IMR-90 (cell line): ENCODE measurements at regions not wholly inside any gene's neighbourhood (a gene's known extent, or its start where the extent isn't known, plus 50 kb on each side); places are given as distances from the start of the nearest gene placed in this dataset.

ENCODE experiments used
- ATAC-seq: fragments of 200-7000 bp; cut with Tn5 transposase; 2 replicates; pipeline ENCODE4 v1.9.1; 2020; ENCODE audit warnings: low read depth, mild to moderate bottlenecking, moderate library complexity
- BruUV-seq: library from RNA; stranded (reverse); fragments of 400-500 nt; replicated peaks from 2 replicates; lab custom pipeline; 2021; lab: Mats Ljungman, UMichigan
- CTCF ChIA-PET: fragments of 300-600 bp; formaldehyde crosslinking; extraction: SDS; loops from one replicate; lab custom pipeline; 2021; ENCODE audit warnings: antibody characterized with exemption; lab: Yijun Ruan, JAX
- POLR2A ChIA-PET: fragments of 300-600 bp; sonication (Branson Sonifier 250); formaldehyde crosslinking; loops from one replicate; lab custom pipeline; 2022; ENCODE audit warnings: antibody characterized with exemption; ENCODE audit not compliant: unreplicated experiment; lab: Charles Lee
- DNase-seq: peaks from one replicate; pipeline ENCODE4 v3.0.0; 2013
- H2AFZ ChIP-seq: replicated peaks from 2 replicates; pipeline ENCODE3; 2013; ENCODE audit warnings: low read length, mild to moderate bottlenecking; ENCODE audit not compliant: poor library complexity
- H2AK5ac ChIP-seq: 2 replicates; pipeline ENCODE4 v1.6.1; 2013; ENCODE audit warnings: low read depth, low read length, inconsistent platforms
- H2AK9ac ChIP-seq: replicated peaks from 2 replicates; pipeline ENCODE3; 2013; ENCODE audit warnings: mild to moderate bottlenecking, low read depth, low read length, moderate library complexity; ENCODE audit not compliant: poor library complexity
- H2BK120ac ChIP-seq: 2 replicates; pipeline ENCODE4 v1.6.1; 2013; ENCODE audit warnings: low read depth, low read length, inconsistent platforms
- H2BK15ac ChIP-seq: 3 replicates; pipeline ENCODE4 v1.6.1; 2013; ENCODE audit warnings: low read depth, low read length, inconsistent platforms
- H2BK20ac ChIP-seq: 2 replicates; pipeline ENCODE4 v1.6.1; 2013; ENCODE audit warnings: low read depth, mild to moderate bottlenecking, inconsistent platforms, low read length, moderate library complexity
- H2BK5ac ChIP-seq: 2 replicates; pipeline ENCODE4 v1.6.1; 2013; ENCODE audit warnings: mild to moderate bottlenecking, low read depth, low read length, inconsistent platforms; ENCODE audit not compliant: poor library complexity, severe bottlenecking
- H3K14ac ChIP-seq: replicated peaks from 2 replicates; pipeline ENCODE4 v1.6.1; 2013; ENCODE audit warnings: low read depth, low read length, inconsistent platforms
- H3K18ac ChIP-seq: 2 replicates; pipeline ENCODE4 v1.6.1; 2013; ENCODE audit warnings: low read depth, low read length, control low read depth
- H3K23ac ChIP-seq: 2 replicates; pipeline ENCODE4 v1.6.1; 2013; ENCODE audit warnings: low read depth, low read length, inconsistent platforms
- H3K27ac ChIP-seq: 2 replicates; pipeline ENCODE4 v1.5.1; 2013; ENCODE audit warnings: mild to moderate bottlenecking, control low read depth, low read length; ENCODE audit not compliant: insufficient read depth
- H3K27me3 ChIP-seq: 2 replicates; pipeline ENCODE4 v1.6.1; 2013; ENCODE audit warnings: low read length; ENCODE audit not compliant: control insufficient read depth, insufficient read depth
- H3K36me3 ChIP-seq: 2 replicates; pipeline ENCODE4 v1.6.1; 2013; ENCODE audit warnings: low read length, mixed read lengths; ENCODE audit not compliant: control insufficient read depth, insufficient read depth
- H3K4ac ChIP-seq: 2 replicates; pipeline ENCODE4 v1.6.1; 2013; ENCODE audit warnings: low read depth, low read length, inconsistent platforms
- H3K4me1 ChIP-seq: 2 replicates; pipeline ENCODE4 v1.6.1; 2013; ENCODE audit warnings: low read length, mixed read lengths; ENCODE audit not compliant: control insufficient read depth, insufficient read depth
- H3K4me2 ChIP-seq: 2 replicates; pipeline ENCODE4 v1.6.1; 2013; ENCODE audit warnings: low read depth, mild to moderate bottlenecking, control low read depth, low read length, moderate library complexity
- H3K4me3 ChIP-seq: 2 replicates; pipeline ENCODE4 v1.5.1; 2013; ENCODE audit warnings: low read depth, mild to moderate bottlenecking, control low read depth, low read length, moderate library complexity; ENCODE audit not compliant: insufficient read depth
- H3K56ac ChIP-seq: 2 replicates; pipeline ENCODE4 v1.6.1; 2013; ENCODE audit warnings: low read length, inconsistent platforms; ENCODE audit not compliant: insufficient read depth; ENCODE audit errors: extremely low read depth
- H3K79me1 ChIP-seq, 2 experiments: 2 replicates each; pipeline ENCODE4 v1.6.1; 2013; ENCODE audit warnings: low read length in 2 of 2, inconsistent platforms in 1 of 2, low read depth in 1 of 2
- H3K9ac ChIP-seq: 2 replicates; pipeline ENCODE4 v1.6.1; 2013; ENCODE audit warnings: low read depth, low read length, control low read depth
- H3K9me1 ChIP-seq: 2 replicates; pipeline ENCODE4 v1.6.1; 2013; ENCODE audit warnings: low read length, inconsistent platforms; ENCODE audit not compliant: insufficient read depth
- H3K9me3 ChIP-seq: 2 replicates; pipeline ENCODE4 v1.6.1; 2013; ENCODE audit warnings: low read length; ENCODE audit not compliant: control insufficient read depth, insufficient read depth
- H4K20me1 ChIP-seq: 2 replicates; pipeline ENCODE4 v1.6.1; 2013; ENCODE audit warnings: low read length, inconsistent platforms; ENCODE audit not compliant: insufficient read depth
- H4K5ac ChIP-seq: 2 replicates; pipeline ENCODE4 v1.6.1; 2013; ENCODE audit warnings: mild to moderate bottlenecking, low read depth, low read length, control low read depth
- H4K8ac ChIP-seq, 2 experiments: 2 replicates each; pipeline ENCODE4 v1.6.1; 2013; ENCODE audit warnings: low read depth in 2 of 2, low read length in 2 of 2, control low read depth in 1 of 2, inconsistent platforms in 1 of 2
- H4K91ac ChIP-seq: 2 replicates; pipeline ENCODE4 v1.6.1; 2013; ENCODE audit warnings: low read depth, low read length, inconsistent platforms; ENCODE audit not compliant: insufficient read depth
- BHLHE40 ChIP-seq: fragments of 150-350 bp; IDR thresholded peaks from 2 replicates; pipeline ENCODE4 v1.6.1; 2016; ENCODE audit warnings: mild to moderate bottlenecking, low read depth, low read length
- CEBPB ChIP-seq: IDR thresholded peaks from 2 replicates; pipeline ENCODE4 v1.6.1; 2012; ENCODE audit warnings: low read depth, low read length, improper control_type of control experiment
- CHD1 ChIP-seq: IDR thresholded peaks from 2 replicates; pipeline ENCODE4 v1.6.1; 2012; ENCODE audit warnings: low read depth, low read length, improper control_type of control experiment
- FOS ChIP-seq: fragments of 150-350 bp; IDR thresholded peaks from 2 replicates; pipeline ENCODE4 v1.6.1; 2016; ENCODE audit warnings: low read depth, low read length
- MXI1 ChIP-seq: IDR thresholded peaks from 2 replicates; pipeline ENCODE4 v1.6.1; 2012; ENCODE audit warnings: low read depth, mild to moderate bottlenecking, low read length, moderate library complexity, borderline replicate concordance
- NFE2L2 ChIP-seq: fragments of 150-350 bp; IDR thresholded peaks from 2 replicates; pipeline ENCODE4 v1.6.1; 2016; ENCODE audit warnings: low read depth, mild to moderate bottlenecking, low read length
- POLR2A ChIP-seq: IDR thresholded peaks from 2 replicates; pipeline ENCODE4 v1.6.1; 2012; ENCODE audit warnings: mild to moderate bottlenecking, low read depth, low read length
- RAD21 ChIP-seq: IDR thresholded peaks from 2 replicates; pipeline ENCODE4 v1.6.1; 2012; ENCODE audit warnings: low read length, improper control_type of control experiment
- RCOR1 ChIP-seq: IDR thresholded peaks from 2 replicates; pipeline ENCODE4 v1.6.1; 2012; ENCODE audit warnings: mild to moderate bottlenecking, low read length, improper control_type of control experiment; ENCODE audit not compliant: insufficient replicate concordance
- RFX5 ChIP-seq: IDR thresholded peaks from 2 replicates; pipeline ENCODE4 v1.8.0; 2012; ENCODE audit warnings: low read depth, mild to moderate bottlenecking, low read length, moderate library complexity
- SMC3 ChIP-seq: fragments of 150-350 bp; IDR thresholded peaks from 2 replicates; pipeline ENCODE4 v1.6.1; 2016; ENCODE audit warnings: low read depth, mild to moderate bottlenecking, antibody characterized with exemption, low read length, moderate library complexity
- WGBS, 2 experiments: methylation state at CpG; one replicate each; pipeline versions ENCODE4 v1.1.5 to v1.1.7; 2013; ENCODE audit warnings: missing lambda C conversion rate in 2 of 2; ENCODE audit not compliant: insufficient read length in 1 of 2; ENCODE audit errors: extremely low coverage in 2 of 2; 5-methylcytosine and 5-hydroxymethylcytosine counted together
- dilution Hi-C: fragments of 300-500 bp; cut with HindIII; formaldehyde crosslinking; loops from one replicate; pipeline ENCODE4 v1.14.3; 2018; ENCODE audit warnings: low sequenced_read_pairs; ENCODE audit not compliant: unreplicated experiment
- in situ Hi-C: fragments of 300-500 bp; cut with MboI; formaldehyde crosslinking; loops from 3 replicates; pipeline ENCODE4 v1.14.3; 2019; ENCODE audit warnings: low sequenced_read_pairs, inconsistent platforms, mixed read lengths
- intact Hi-C: fragments of 100-400 bp; cut with micrococcal nuclease; formaldehyde crosslinking; loops from 2 replicates; pipeline ENCODE4 v1.10.0; 2022
- TF ChIP-seq, protein P1 (sequence below): fragments of 150-350 bp; IDR thresholded peaks from 2 replicates; pipeline ENCODE4 v1.6.1; 2016; ENCODE audit warnings: low read depth, mild to moderate bottlenecking, low read length, moderate library complexity, borderline replicate concordance
- TF ChIP-seq, protein P2 (sequence below): conservative IDR thresholded peaks from 2 replicates; pipeline ENCODE4 v1.5.1; 2012; ENCODE audit warnings: mild to moderate bottlenecking, low read depth, low read length, improper control_type of control experiment
- TF ChIP-seq, protein P3 (sequence below): fragments of 150-350 bp; IDR thresholded peaks from 2 replicates; pipeline ENCODE4 v1.6.1; 2017; ENCODE audit warnings: mild to moderate bottlenecking, antibody characterized with exemption, low read length, low read depth

DNA sequence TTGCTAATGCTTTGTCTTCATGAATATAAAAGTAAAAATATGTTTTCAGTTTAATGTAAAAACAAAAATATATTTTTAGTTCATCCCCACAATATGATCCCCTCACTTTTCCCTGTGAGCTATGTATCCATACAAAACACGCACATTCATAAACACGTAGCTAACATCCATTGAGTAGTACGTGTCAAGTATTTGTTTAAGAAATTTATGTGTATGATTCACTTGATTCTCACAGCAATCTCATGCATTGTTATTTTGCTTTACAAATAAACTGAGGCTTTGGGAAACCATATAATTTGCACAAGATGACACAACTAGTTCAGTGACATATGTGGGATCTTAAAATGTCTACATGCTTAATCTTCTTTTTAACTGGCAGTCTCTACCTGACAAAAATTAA lies 329.6 kb upstream of the SEMA3C start:
- H3K4me3 ChIP-seq = no peak overlapping the region
- ATAC-seq = no peak
- H3K79me1 ChIP-seq = no peaks in the 10 kb centered on the region
- H3K23ac ChIP-seq = no peak overlapping the region
- no peak overlapping the region for H3K56ac ChIP-seq
- H3K4ac ChIP-seq = no peak overlapping the region
- H3K9me1 ChIP-seq = no peaks in the 10 kb centered on the region
- H4K5ac ChIP-seq = no peak overlapping the region
- no peak overlapping the region for H2AFZ ChIP-seq
- intact Hi-C loops (no loop called here), dilution Hi-C loops (no loop called here), in situ Hi-C loops (no loop called here)
- H2BK120ac ChIP-seq = no peak overlapping the region
- ChIA-PET CTCF (no interaction called here), POLR2A (no interaction called here)
- H3K4me1 ChIP-seq = no peaks in the 10 kb centered on the region
- H2BK20ac ChIP-seq = no peak overlapping the region
- H3K27ac ChIP-seq = no peak overlapping the region
- H3K14ac ChIP-seq = no peak overlapping the region
- H2AK5ac ChIP-seq = no peak overlapping the region
- no peaks in the 10 kb centered on the region for H3K9me3 ChIP-seq
- no peak for DNase-seq
- no peaks in the 10 kb centered on the region for H3K27me3 ChIP-seq
- H3K18ac ChIP-seq = no peak overlapping the region
- no peak overlapping the region for H3K9ac ChIP-seq
- TF ChIP-seq BHLHE40 (no peak), RCOR1 (no peak), POLR2A (no peak), SMC3 (no peak), RAD21 (no peak), MXI1 (no peak), CHD1 (no peak), NFE2L2 (no peak), RFX5 (no peak), CEBPB (no peak), FOS (no peak)
- TF ChIP-seq, protein P1, sequence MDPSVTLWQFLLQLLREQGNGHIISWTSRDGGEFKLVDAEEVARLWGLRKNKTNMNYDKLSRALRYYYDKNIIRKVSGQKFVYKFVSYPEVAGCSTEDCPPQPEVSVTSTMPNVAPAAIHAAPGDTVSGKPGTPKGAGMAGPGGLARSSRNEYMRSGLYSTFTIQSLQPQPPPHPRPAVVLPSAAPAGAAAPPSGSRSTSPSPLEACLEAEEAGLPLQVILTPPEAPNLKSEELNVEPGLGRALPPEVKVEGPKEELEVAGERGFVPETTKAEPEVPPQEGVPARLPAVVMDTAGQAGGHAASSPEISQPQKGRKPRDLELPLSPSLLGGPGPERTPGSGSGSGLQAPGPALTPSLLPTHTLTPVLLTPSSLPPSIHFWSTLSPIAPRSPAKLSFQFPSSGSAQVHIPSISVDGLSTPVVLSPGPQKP = no peak
- TF ChIP-seq, protein P2, sequence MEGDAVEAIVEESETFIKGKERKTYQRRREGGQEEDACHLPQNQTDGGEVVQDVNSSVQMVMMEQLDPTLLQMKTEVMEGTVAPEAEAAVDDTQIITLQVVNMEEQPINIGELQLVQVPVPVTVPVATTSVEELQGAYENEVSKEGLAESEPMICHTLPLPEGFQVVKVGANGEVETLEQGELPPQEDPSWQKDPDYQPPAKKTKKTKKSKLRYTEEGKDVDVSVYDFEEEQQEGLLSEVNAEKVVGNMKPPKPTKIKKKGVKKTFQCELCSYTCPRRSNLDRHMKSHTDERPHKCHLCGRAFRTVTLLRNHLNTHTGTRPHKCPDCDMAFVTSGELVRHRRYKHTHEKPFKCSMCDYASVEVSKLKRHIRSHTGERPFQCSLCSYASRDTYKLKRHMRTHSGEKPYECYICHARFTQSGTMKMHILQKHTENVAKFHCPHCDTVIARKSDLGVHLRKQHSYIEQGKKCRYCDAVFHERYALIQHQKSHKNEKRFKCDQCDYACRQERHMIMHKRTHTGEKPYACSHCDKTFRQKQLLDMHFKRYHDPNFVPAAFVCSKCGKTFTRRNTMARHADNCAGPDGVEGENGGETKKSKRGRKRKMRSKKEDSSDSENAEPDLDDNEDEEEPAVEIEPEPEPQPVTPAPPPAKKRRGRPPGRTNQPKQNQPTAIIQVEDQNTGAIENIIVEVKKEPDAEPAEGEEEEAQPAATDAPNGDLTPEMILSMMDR = no peak
- TF ChIP-seq, protein P3, sequence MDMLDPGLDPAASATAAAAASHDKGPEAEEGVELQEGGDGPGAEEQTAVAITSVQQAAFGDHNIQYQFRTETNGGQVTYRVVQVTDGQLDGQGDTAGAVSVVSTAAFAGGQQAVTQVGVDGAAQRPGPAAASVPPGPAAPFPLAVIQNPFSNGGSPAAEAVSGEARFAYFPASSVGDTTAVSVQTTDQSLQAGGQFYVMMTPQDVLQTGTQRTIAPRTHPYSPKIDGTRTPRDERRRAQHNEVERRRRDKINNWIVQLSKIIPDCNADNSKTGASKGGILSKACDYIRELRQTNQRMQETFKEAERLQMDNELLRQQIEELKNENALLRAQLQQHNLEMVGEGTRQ = no peak
- no peak overlapping the region for H4K91ac ChIP-seq
- no peak overlapping the region for H4K8ac ChIP-seq
- H2BK15ac ChIP-seq = no peak overlapping the region
- WGBS, 2 experiments = no CpG with 5 or more reads among the region's 3 CpGs
- H4K20me1 ChIP-seq = no peaks in the 10 kb centered on the region
- no peak overlapping the region for H3K4me2 ChIP-seq
- no TSS peak for BruUV-seq
- H2AK9ac ChIP-seq = no peak overlapping the region
- no peak overlapping the region for H2BK5ac ChIP-seq
- H3K36me3 ChIP-seq = no peaks in the 10 kb centered on the region
